Endothelial cell of umbilical vein (primary cell): ENCODE measurements at regions not wholly inside any gene's neighbourhood (a gene's known extent, or its start where the extent isn't known, plus 50 kb on each side); places are given as distances from the start of the nearest gene placed in this dataset.

Experiments used
- BruUV-seq: library from RNA; stranded (reverse); fragments of 400-500 nt; replicated peaks from 2 replicates; lab custom pipeline; 2021; lab: Mats Ljungman, UMichigan
- CTCF ChIA-PET: fragments of 300-600, 350-600 bp; sonication (Branson Sonifier 250); formaldehyde crosslinking; loops from one replicate; lab custom pipeline; 2021; ENCODE audit warnings: antibody characterized with exemption, inconsistent platforms; lab: Charles Lee
- POLR2A ChIA-PET: fragments of 300-600, 350-600 bp; sonication (Branson Sonifier 250); formaldehyde crosslinking; loops from one replicate; lab custom pipeline; 2021; ENCODE audit warnings: antibody characterized with exemption, inconsistent platforms; lab: Charles Lee
- DNase-seq: peaks from one replicate; pipeline ENCODE4 v3.0.0-alpha.2; 2011; ENCODE audit warnings: low read depth, low spot score
- FAIRE-seq: peaks from 2 replicates; lab custom pipeline; 2011; peaks lifted over from hg19 to GRCh38; lab: Jason Lieb, UNC
- H2AFZ ChIP-seq: 2 replicates; pipeline ENCODE4 v1.6.0; 2012; ENCODE audit warnings: low read depth, low read length, control low read depth, inconsistent platforms
- H3K27ac ChIP-seq: 2 replicates; pipeline ENCODE4 v1.5.1; 2011; ENCODE audit warnings: low read depth, mild to moderate bottlenecking, control low read depth, low read length, moderate library complexity; ENCODE audit not compliant: insufficient read depth
- H3K27me3 ChIP-seq, 2 experiments: 2 replicates each; pipeline versions ENCODE4 v1.6.0 to v1.6.1; 2011; ENCODE audit warnings: low read length in 2 of 2, mixed read lengths in 1 of 2; ENCODE audit not compliant: control insufficient read depth in 2 of 2, insufficient read depth in 2 of 2
- H3K36me3 ChIP-seq, 2 experiments: 2 replicates in 1 of 2; 3 replicates in 1 of 2; pipeline ENCODE4 v1.5.1; 2011; ENCODE audit warnings: low read length in 2 of 2, mild to moderate bottlenecking in 1 of 2, moderate library complexity in 1 of 2; ENCODE audit not compliant: control insufficient read depth in 2 of 2, insufficient read depth in 2 of 2; ENCODE audit errors: extremely low read depth in 1 of 2
- H3K4me1 ChIP-seq: 3 replicates; pipeline ENCODE4 v1.5.1; 2011; ENCODE audit warnings: mild to moderate bottlenecking, low read length; ENCODE audit not compliant: control insufficient read depth, insufficient read depth; ENCODE audit errors: extremely low read depth
- H3K4me2 ChIP-seq: 2 replicates; pipeline ENCODE4 v1.6.1; 2011; ENCODE audit warnings: low read length, control low read depth, mixed read lengths; ENCODE audit not compliant: insufficient read depth
- H3K4me3 ChIP-seq, 3 experiments: fragments of 200-600 bp in 1 of 3; sonication (generic), shearing (Covaris generic) in 1 of 3; replicated peaks in 1 of 3; 2 replicates each; pipeline ENCODE4 v1.5.1; 2011 to 2016; ENCODE audit warnings: control low read depth in 3 of 3, low read length in 3 of 3, mild to moderate bottlenecking in 2 of 3, inconsistent platforms in 1 of 3, low read depth in 1 of 3, moderate library complexity in 1 of 3; ENCODE audit not compliant: insufficient read depth in 1 of 3
- H3K79me2 ChIP-seq: 2 replicates; pipeline ENCODE4 v1.6.0; 2012; ENCODE audit warnings: low read length, inconsistent platforms; ENCODE audit not compliant: control insufficient read depth, insufficient read depth
- H3K9ac ChIP-seq: replicated peaks from 2 replicates; pipeline ENCODE3; 2011; ENCODE audit warnings: low read length, control low read depth; ENCODE audit not compliant: insufficient read depth; ENCODE audit errors: extremely low read depth
- H3K9me1 ChIP-seq: replicated peaks from 3 replicates; pipeline ENCODE4 v1.6.0; 2011; ENCODE audit warnings: mild to moderate bottlenecking, low read length; ENCODE audit not compliant: control insufficient read depth, insufficient read depth; ENCODE audit errors: extremely low read depth
- H3K9me3 ChIP-seq: replicated peaks from 2 replicates; pipeline ENCODE4 v1.5.1; 2012; ENCODE audit warnings: low read length, inconsistent platforms; ENCODE audit not compliant: control insufficient read depth, insufficient read depth
- H4K20me1 ChIP-seq: replicated peaks from 2 replicates; pipeline ENCODE3; 2011; ENCODE audit warnings: mild to moderate bottlenecking, low read length; ENCODE audit not compliant: control insufficient read depth, insufficient read depth; ENCODE audit errors: extremely low read depth
- CTCF ChIP-seq, 2 donors: IDR thresholded peaks; 1 replicate in 1 of 2; 2 replicates in 1 of 2; pipeline ENCODE4 v1.5.1; 2011; ENCODE audit warnings: low read length in 2 of 2, mild to moderate bottlenecking in 2 of 2, moderate library complexity in 2 of 2, control low read depth in 1 of 2, inconsistent platforms in 1 of 2, low read depth in 1 of 2; ENCODE audit not compliant: insufficient read depth in 1 of 2; ENCODE audit errors: extremely low read depth in 1 of 2
- EZH2 ChIP-seq: IDR thresholded peaks from 2 replicates; pipeline ENCODE4 v1.6.1; 2012; ENCODE audit warnings: borderline replicate concordance, low read depth, mild to moderate bottlenecking, moderate library complexity, low read length, inconsistent platforms; ENCODE audit not compliant: severe bottlenecking
- FOS ChIP-seq: IDR thresholded peaks from 2 replicates; pipeline ENCODE4 v1.6.1; 2011; ENCODE audit warnings: mild to moderate bottlenecking, low read length, moderate library complexity, borderline replicate concordance; ENCODE audit not compliant: insufficient read depth
- GATA2 ChIP-seq: IDR thresholded peaks from 2 replicates; pipeline ENCODE4 v1.7.0; 2011; ENCODE audit warnings: low read depth, mild to moderate bottlenecking, moderate library complexity, mixed read lengths, low read length; ENCODE audit not compliant: insufficient read length, insufficient read depth
- JUN ChIP-seq: IDR thresholded peaks from 2 replicates; pipeline ENCODE4 v1.6.1; 2011; ENCODE audit warnings: borderline replicate concordance, low read depth; ENCODE audit not compliant: insufficient read length, insufficient read depth
- MAX ChIP-seq: IDR thresholded peaks from 2 replicates; pipeline ENCODE4 v1.6.1; 2011; ENCODE audit not compliant: insufficient read depth, insufficient read length
- MYC ChIP-seq: IDR thresholded peaks from one replicate; pipeline ENCODE4 v1.6.1; 2011; ENCODE audit warnings: mild to moderate bottlenecking, low read depth, low read length
- POLR2A ChIP-seq: IDR thresholded peaks from 2 replicates; pipeline ENCODE4 v1.6.1; 2012; ENCODE audit warnings: low read depth, mild to moderate bottlenecking, control low read depth, low read length
- POLR2AphosphoS5 ChIP-seq: IDR thresholded peaks from 2 replicates; pipeline ENCODE4 v1.6.1; 2012; ENCODE audit warnings: low read depth, mild to moderate bottlenecking, control low read depth, low read length, moderate library complexity; ENCODE audit not compliant: insufficient read depth
- dilution Hi-C: fragments of 300-500 bp; cut with MboI; formaldehyde crosslinking; loops from one replicate; pipeline ENCODE4 v1.15.0; 2019; ENCODE audit warnings: low sequenced_read_pairs; ENCODE audit not compliant: extremely low pct_ligation_motif_present
- intact Hi-C: fragments of 100-400 bp; cut with micrococcal nuclease; formaldehyde crosslinking; loops from one replicate; pipeline ENCODE4 v1.10.0; 2022

GRCh38 chr17:54270499-54270898 lies 447.8 kb downstream of the KIF2B start:
- no TSS peak for BruUV-seq
- dilution Hi-C loops, result no loop called here
- TF ChIP-seq JUN (no peak), CTCF (IDR thresholded peaks at IDR 0.05; ENCODE audit: extremely low read depth in 1 of 2, insufficient read depth in 1 of 2, low read depth in 1 of 2, low read length in 2 of 2) (no peak), MYC (no peak), GATA2 (no peak), FOS (no peak), POLR2AphosphoS5 (no peak), EZH2 (no peak), MAX (no peak), POLR2A (no peak)
- no peaks in the 10 kb centered on the region for H3K79me2 ChIP-seq
- H3K27me3 ChIP-seq, result no peaks in the 10 kb centered on the region
- no peak overlapping the region for H3K4me3 ChIP-seq
- no peaks in the 10 kb centered on the region for H3K9me1 ChIP-seq
- DNase-seq (no peak), FAIRE-seq (no peak)
- CTCF ChIA-PET, result no interaction called here
- H2AFZ ChIP-seq, result no peak overlapping the region
- no peaks in the 10 kb centered on the region for H3K36me3 ChIP-seq
- H4K20me1 ChIP-seq, result no peaks in the 10 kb centered on the region
- POLR2A ChIA-PET, result no interaction called here
- intact Hi-C loops, result no loop called here
- no peak overlapping the region for H3K9ac ChIP-seq
- H3K9me3 ChIP-seq, result peaks cover 2% of the 10 kb centered on the region
- H3K4me2 ChIP-seq, result no peak overlapping the region
- H3K4me1 ChIP-seq, result no peaks in the 10 kb centered on the region
- no peak overlapping the region for H3K27ac ChIP-seq
